HG03108 (cell line): ENCODE measurements at regions not wholly inside any gene's neighbourhood (a gene's known extent, or its start where the extent isn't known, plus 50 kb on each side); places are given as distances from the start of the nearest gene placed in this dataset.

Source experiments
- ATAC-seq: cut with Tn5 transposase; IDR thresholded peaks from one replicate; pipeline ENCODE4 v1.9.1; 2021; ENCODE audit warnings: moderate library complexity; ENCODE audit not compliant: unreplicated experiment

- no peak for ATAC-seq
Observed at GRCh38 chr2:30046979-30047378, 99.8 kb upstream of the YPEL5 start.

GRCh38 chr2:30048636-30049175 lies 98.1 kb upstream of the YPEL5 start:
- ATAC-seq = no peak

GRCh38 chr2:30055548-30055947 lies 91.3 kb upstream of the YPEL5 start:
- ATAC-seq = no peak

GRCh38 chr2:30060562-30060961 lies 86.2 kb upstream of the YPEL5 start:
- ATAC-seq = no peak

GRCh38 chr2:30068067-30068466 lies 78.7 kb upstream of the YPEL5 start:
- no peak for ATAC-seq

GRCh38 chr2:30072250-30072842 lies 74.5 kb upstream of the YPEL5 start:
- ATAC-seq = no peak

- no peak for ATAC-seq
Observed at GRCh38 chr2:30073523-30073922, 73.3 kb upstream of the YPEL5 start.

- ATAC-seq = no peak
Observed at GRCh38 chr2:30074023-30074422, 72.8 kb upstream of the YPEL5 start.

- ATAC-seq = no peak
Observed at GRCh38 chr2:30078521-30078920, 68.3 kb upstream of the YPEL5 start.

GRCh38 chr2:30084915-30085314 lies 61.9 kb upstream of the YPEL5 start:
- no peak for ATAC-seq

- no peak for ATAC-seq
Observed at GRCh38 chr2:30089171-30089570, 57.6 kb upstream of the YPEL5 start.

- no peak for ATAC-seq
Observed at GRCh38 chr2:30095402-30095801, 51.4 kb upstream of the YPEL5 start.

- no peak for ATAC-seq
Observed at GRCh38 chr2:30096451-30096850, 50.4 kb upstream of the YPEL5 start.
